ENCODE measurements at regions not wholly inside any gene's neighbourhood (a gene's known extent, or its start where the extent isn't known, plus 50 kb on each side); places are given as distances from the start of the nearest gene placed in this dataset.

DNA sequence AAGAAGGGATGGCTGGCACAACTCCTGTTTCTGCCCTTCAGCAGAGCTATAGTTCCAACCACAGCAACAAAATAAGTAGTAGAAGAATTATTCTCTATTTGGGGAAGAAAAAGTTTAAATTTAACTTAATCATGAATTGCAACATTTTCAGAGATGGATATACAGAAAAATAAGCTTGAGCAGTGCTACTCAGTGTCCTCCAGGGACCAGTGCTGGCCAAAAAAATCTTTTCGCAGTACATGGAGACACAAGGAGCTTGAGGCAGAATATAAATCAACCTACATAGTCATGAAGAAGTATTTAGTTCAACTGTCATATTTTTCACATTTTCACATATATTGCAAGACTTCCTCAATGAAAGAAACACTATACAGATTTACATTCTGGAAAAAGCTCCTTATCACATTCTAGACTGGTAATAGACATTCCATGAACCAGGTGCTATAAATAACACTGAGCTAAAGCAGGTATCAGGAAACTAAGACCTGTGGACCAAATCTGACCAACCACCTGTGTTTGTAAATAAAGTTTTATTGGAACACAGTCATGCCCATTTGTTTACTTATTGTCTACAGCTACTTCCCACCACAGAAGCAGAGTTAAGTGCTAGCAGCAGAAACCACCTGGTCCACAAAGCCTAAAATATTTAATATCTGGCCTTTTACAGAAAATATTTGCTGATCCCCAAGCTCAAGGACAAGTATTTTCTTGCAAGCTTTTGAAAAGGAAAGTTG is 101.9 kb downstream of the RGS21 start:
- Histone ChIP-seq H3K27me3 (replicated peaks; ENCODE audit: control insufficient read depth, insufficient read depth, low read length, poor library complexity, severe bottlenecking) (no peaks in the 10 kb centered on the region), H3K4me1 (ENCODE audit: control insufficient read depth, insufficient read depth, low read length, poor library complexity, severe bottlenecking) (no peaks in the 10 kb centered on the region), H3K4me3 (ENCODE audit: insufficient read depth, low read depth, low read length, poor library complexity, severe bottlenecking) (no peak overlapping the region), H3K36me3 (ENCODE audit: control insufficient read depth, insufficient read depth, low read length) (no peaks in the 10 kb centered on the region), H3K27ac (ENCODE audit: insufficient read depth, low read length, poor library complexity, severe bottlenecking) (no peak overlapping the region), H3K9me3 (ENCODE audit: control insufficient read depth, low read length) (no peaks in the 10 kb centered on the region)
- no peak for DNase-seq

DNA sequence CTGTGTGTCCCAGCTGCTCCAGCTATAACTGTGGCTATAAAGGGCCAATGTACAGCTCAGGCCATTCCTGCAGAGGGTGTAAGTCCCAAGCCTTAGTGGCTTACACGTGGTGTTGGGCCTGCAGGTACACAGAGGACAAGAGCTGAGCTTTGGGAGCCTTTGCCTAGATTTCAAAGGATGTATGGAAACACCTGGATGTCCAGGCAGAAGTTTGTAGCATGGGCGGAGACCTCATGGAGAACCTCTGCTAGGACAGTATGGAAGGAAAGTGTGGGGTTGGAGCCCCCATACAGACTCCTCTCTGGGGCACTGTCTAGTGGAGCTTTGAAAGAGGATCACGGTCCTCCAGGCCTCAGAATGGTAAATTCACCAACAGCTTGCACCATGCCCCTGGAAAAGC is 113.9 kb downstream of the RGS21 start:
- DNase-seq = no peak
- no peak overlapping the region for H3K4me3 ChIP-seq (ENCODE audit: insufficient read depth, low read depth, low read length, poor library complexity, severe bottlenecking)
- no peak overlapping the region for H3K27ac ChIP-seq (ENCODE audit: insufficient read depth, low read length, poor library complexity, severe bottlenecking)
- H3K4me1 ChIP-seq (ENCODE audit: control insufficient read depth, insufficient read depth, low read length, poor library complexity, severe bottlenecking) = no peaks in the 10 kb centered on the region
- no peaks in the 10 kb centered on the region for H3K36me3 ChIP-seq (ENCODE audit: control insufficient read depth, insufficient read depth, low read length)
- H3K27me3 ChIP-seq (replicated peaks; ENCODE audit: control insufficient read depth, insufficient read depth, low read length, poor library complexity, severe bottlenecking) = no peaks in the 10 kb centered on the region
- peaks cover 3% of the 10 kb centered on the region for H3K9me3 ChIP-seq (ENCODE audit: control insufficient read depth, low read length)

DNA sequence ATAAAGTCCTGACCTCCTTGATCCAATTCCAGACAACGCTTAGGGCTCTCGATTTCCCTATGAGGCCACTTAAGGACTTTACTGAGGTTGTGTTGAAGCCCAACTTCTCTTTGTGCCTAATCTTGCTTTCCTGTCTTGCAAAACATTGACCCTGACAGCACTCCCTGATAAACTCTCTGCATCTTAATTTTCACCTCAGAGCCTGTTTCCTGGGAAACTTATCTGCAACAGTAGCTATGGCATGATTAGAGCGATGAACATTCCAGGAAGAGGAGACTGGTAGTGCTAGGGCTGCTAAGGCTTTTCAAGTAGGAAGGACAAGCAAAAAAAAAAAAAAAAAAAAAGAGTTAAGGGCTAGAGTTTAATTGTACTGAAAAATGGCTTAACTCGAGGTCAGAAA is 118.9 kb downstream of the RGS21 start:
- Histone ChIP-seq H3K4me1 (ENCODE audit: control insufficient read depth, insufficient read depth, low read length, poor library complexity, severe bottlenecking) (no peaks in the 10 kb centered on the region), H3K27me3 (replicated peaks; ENCODE audit: control insufficient read depth, insufficient read depth, low read length, poor library complexity, severe bottlenecking) (no peaks in the 10 kb centered on the region), H3K27ac (ENCODE audit: insufficient read depth, low read length, poor library complexity, severe bottlenecking) (no peak overlapping the region), H3K36me3 (ENCODE audit: control insufficient read depth, insufficient read depth, low read length) (no peaks in the 10 kb centered on the region), H3K9me3 (ENCODE audit: control insufficient read depth, low read length) (peaks cover 2% of the 10 kb centered on the region), H3K4me3 (ENCODE audit: insufficient read depth, low read depth, low read length, poor library complexity, severe bottlenecking) (no peak overlapping the region)
- DNase-seq = no peak

DNA sequence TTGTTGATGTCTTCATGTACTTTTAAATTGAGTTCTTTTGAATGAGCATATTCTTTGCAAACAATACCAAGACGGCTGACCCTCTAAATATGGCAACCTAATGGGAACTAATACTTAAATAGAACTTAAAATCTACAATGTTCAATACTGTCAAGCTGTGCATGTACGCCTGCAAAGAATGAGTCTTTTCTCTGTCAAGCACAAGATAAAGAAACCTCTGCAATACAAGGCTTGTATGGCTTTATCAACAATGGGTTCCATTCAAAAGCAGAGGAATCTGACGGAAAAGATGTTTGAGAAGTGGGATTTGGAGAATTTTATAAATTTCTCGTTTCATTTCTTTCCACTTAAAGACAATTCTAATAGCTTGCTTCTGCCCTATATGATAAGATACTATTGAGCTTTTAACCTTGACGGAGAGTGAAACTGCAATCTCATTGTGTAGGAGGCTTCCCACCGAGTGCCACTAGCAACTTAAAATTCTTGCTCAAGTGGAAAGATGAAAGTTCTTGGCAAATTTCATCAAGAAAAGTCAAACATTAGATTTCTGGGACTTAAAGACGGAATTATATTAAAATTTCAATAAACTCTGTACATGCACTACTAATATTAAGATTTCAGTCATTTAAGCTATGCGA is 119.8 kb downstream of the RGS21 start:
- DNase-seq = no peak
- Histone ChIP-seq H3K4me1 (ENCODE audit: control insufficient read depth, insufficient read depth, low read length, poor library complexity, severe bottlenecking) (no peaks in the 10 kb centered on the region), H3K4me3 (ENCODE audit: insufficient read depth, low read depth, low read length, poor library complexity, severe bottlenecking) (no peak overlapping the region), H3K27ac (ENCODE audit: insufficient read depth, low read length, poor library complexity, severe bottlenecking) (no peak overlapping the region), H3K27me3 (replicated peaks; ENCODE audit: control insufficient read depth, insufficient read depth, low read length, poor library complexity, severe bottlenecking) (no peaks in the 10 kb centered on the region), H3K36me3 (ENCODE audit: control insufficient read depth, insufficient read depth, low read length) (no peaks in the 10 kb centered on the region), H3K9me3 (ENCODE audit: control insufficient read depth, low read length) (no peaks in the 10 kb centered on the region)

DNA sequence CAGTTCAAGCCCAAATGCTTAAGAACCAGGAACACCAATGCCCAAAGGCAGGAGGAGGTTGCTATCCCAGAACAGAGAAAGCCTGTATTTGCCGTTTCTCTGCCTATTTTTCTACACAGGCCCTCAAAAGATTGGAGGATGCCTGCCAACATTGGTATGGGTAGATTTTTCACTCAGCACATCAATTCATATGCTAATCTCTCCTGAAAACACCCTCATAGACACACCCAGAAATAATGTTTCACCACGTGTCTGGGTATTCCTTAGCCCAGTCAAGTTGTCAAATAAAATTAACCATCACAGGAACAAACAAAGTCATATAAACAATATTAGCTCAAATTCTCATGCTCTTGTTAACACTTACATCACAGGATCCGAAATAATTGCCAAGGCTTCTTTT is 121.9 kb downstream of the RGS21 start:
- no peak for DNase-seq
- Histone ChIP-seq H3K36me3 (ENCODE audit: control insufficient read depth, insufficient read depth, low read length) (no peaks in the 10 kb centered on the region), H3K9me3 (ENCODE audit: control insufficient read depth, low read length) (no peaks in the 10 kb centered on the region), H3K27me3 (replicated peaks; ENCODE audit: control insufficient read depth, insufficient read depth, low read length, poor library complexity, severe bottlenecking) (no peaks in the 10 kb centered on the region), H3K27ac (ENCODE audit: insufficient read depth, low read length, poor library complexity, severe bottlenecking) (no peak overlapping the region), H3K4me3 (ENCODE audit: insufficient read depth, low read depth, low read length, poor library complexity, severe bottlenecking) (no peak overlapping the region), H3K4me1 (ENCODE audit: control insufficient read depth, insufficient read depth, low read length, poor library complexity, severe bottlenecking) (no peaks in the 10 kb centered on the region)

DNA sequence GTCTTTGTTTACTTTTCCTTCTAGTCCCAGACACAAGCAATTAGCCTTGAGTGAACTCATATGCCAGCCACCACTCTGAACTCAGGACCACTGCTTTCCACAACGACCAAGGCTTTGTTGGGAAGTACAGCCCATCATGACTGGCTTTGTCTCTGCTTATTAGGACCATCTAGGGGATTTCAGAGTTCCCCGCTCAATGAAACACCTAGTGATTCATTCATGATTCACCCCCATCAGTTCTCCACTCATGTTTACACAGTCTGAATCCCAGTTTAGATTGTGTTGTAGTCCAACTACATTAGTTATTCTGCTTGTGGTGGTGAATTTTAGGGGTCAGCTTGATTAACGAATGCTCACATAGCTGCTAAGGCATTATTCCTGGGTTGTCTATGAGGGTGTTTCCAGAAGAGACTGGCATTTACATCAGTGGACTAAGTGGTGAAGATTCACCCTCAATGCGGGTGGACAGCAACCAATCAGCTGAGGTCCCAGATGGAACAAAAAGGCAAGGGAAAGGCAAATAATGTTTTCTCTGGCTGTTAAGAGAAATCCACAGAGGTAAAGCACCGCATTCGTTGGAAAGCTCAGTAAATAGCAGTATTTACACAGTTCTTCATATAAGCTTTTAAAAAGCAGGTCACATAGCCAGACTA is 122.7 kb downstream of the RGS21 start:
- no peaks in the 10 kb centered on the region for H3K27me3 ChIP-seq (replicated peaks; ENCODE audit: control insufficient read depth, insufficient read depth, low read length, poor library complexity, severe bottlenecking)
- no peaks in the 10 kb centered on the region for H3K9me3 ChIP-seq (ENCODE audit: control insufficient read depth, low read length)
- no peak overlapping the region for H3K4me3 ChIP-seq (ENCODE audit: insufficient read depth, low read depth, low read length, poor library complexity, severe bottlenecking)
- H3K36me3 ChIP-seq (ENCODE audit: control insufficient read depth, insufficient read depth, low read length) = no peaks in the 10 kb centered on the region
- DNase-seq = no peak
- H3K4me1 ChIP-seq (ENCODE audit: control insufficient read depth, insufficient read depth, low read length, poor library complexity, severe bottlenecking) = no peaks in the 10 kb centered on the region
- no peak overlapping the region for H3K27ac ChIP-seq (ENCODE audit: insufficient read depth, low read length, poor library complexity, severe bottlenecking)

DNA sequence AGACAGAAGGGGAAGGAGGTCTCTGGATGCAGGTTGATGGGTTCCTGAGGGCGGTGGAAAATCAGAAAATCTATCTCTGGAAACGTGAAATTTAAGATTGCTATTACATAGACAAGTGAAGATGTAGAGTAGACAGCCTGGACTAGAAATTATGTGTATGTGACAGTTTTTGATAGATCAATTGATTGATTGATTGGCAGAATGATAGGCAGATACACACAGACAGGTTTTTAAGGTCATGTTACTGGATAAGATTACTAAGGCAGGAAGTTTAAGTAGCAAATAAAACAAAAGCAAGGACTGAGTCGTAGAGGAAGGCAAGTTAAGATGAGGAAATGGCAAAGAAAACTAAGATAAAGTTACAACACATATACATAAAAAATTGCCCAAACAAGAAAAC is 124.7 kb downstream of the RGS21 start:
- no peak for DNase-seq
- H3K4me3 ChIP-seq (ENCODE audit: insufficient read depth, low read depth, low read length, poor library complexity, severe bottlenecking) = no peak overlapping the region

DNA sequence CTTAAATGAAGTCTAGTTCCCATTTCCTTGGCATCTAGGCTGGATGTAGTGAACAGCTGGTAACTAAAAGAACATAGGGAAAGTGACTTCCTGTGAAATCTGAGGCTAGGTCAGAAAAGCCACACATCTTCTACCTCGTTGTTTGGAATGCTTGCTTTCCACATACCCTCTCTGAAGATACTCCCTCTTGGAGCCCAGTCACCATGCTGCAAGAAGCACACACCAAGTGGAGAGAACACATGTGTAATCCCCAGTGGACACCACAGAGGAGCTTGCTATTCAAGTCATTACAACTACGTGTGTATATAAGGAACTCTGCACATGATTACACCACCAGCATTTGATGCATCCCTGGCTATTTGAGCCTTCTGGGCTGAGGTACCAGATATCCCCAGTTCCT is 125.9 kb downstream of the RGS21 start:
- Histone ChIP-seq H3K4me1 (ENCODE audit: control insufficient read depth, insufficient read depth, low read length, poor library complexity, severe bottlenecking) (no peaks in the 10 kb centered on the region), H3K27ac (ENCODE audit: insufficient read depth, low read length, poor library complexity, severe bottlenecking) (no peak overlapping the region), H3K4me3 (ENCODE audit: insufficient read depth, low read depth, low read length, poor library complexity, severe bottlenecking) (no peak overlapping the region), H3K36me3 (ENCODE audit: control insufficient read depth, insufficient read depth, low read length) (no peaks in the 10 kb centered on the region), H3K9me3 (ENCODE audit: control insufficient read depth, low read length) (no peaks in the 10 kb centered on the region), H3K27me3 (replicated peaks; ENCODE audit: control insufficient read depth, insufficient read depth, low read length, poor library complexity, severe bottlenecking) (no peaks in the 10 kb centered on the region)
- DNase-seq = no peak

More for the DNA sequence above, 124.7 kb downstream of the RGS21 start:
- Histone ChIP-seq H3K27me3 (replicated peaks; ENCODE audit: control insufficient read depth, insufficient read depth, low read length, poor library complexity, severe bottlenecking) (no peaks in the 10 kb centered on the region), H3K36me3 (ENCODE audit: control insufficient read depth, insufficient read depth, low read length) (no peaks in the 10 kb centered on the region), H3K9me3 (ENCODE audit: control insufficient read depth, low read length) (no peaks in the 10 kb centered on the region), H3K27ac (ENCODE audit: insufficient read depth, low read length, poor library complexity, severe bottlenecking) (no peak overlapping the region), H3K4me1 (ENCODE audit: control insufficient read depth, insufficient read depth, low read length, poor library complexity, severe bottlenecking) (no peaks in the 10 kb centered on the region)

DNA sequence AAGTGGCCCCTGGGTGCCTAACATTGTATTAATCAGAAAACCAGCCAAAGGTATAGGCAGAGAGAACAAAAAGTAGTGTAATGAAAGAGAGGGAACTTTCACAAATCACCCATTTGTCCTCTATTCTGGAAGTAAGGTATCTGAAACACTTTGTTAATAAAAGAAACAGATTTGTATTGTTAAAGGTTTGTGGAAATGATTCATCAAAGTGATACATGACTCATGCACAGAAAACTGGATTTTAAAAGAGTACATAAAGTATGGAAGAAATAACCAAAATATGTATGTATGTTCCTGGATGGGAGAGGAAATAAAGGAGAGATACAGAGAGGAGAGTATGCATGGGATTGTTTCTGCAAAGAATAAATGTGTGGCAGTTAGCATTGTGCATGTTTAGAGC is 126.8 kb downstream of the RGS21 start:
- no peak overlapping the region for H3K4me3 ChIP-seq (ENCODE audit: insufficient read depth, low read depth, low read length, poor library complexity, severe bottlenecking)
- no peaks in the 10 kb centered on the region for H3K9me3 ChIP-seq (ENCODE audit: control insufficient read depth, low read length)
- H3K4me1 ChIP-seq (ENCODE audit: control insufficient read depth, insufficient read depth, low read length, poor library complexity, severe bottlenecking) = no peaks in the 10 kb centered on the region
- no peaks in the 10 kb centered on the region for H3K27me3 ChIP-seq (replicated peaks; ENCODE audit: control insufficient read depth, insufficient read depth, low read length, poor library complexity, severe bottlenecking)
- no peak overlapping the region for H3K27ac ChIP-seq (ENCODE audit: insufficient read depth, low read length, poor library complexity, severe bottlenecking)
- no peaks in the 10 kb centered on the region for H3K36me3 ChIP-seq (ENCODE audit: control insufficient read depth, insufficient read depth, low read length)
- DNase-seq = no peak

DNA sequence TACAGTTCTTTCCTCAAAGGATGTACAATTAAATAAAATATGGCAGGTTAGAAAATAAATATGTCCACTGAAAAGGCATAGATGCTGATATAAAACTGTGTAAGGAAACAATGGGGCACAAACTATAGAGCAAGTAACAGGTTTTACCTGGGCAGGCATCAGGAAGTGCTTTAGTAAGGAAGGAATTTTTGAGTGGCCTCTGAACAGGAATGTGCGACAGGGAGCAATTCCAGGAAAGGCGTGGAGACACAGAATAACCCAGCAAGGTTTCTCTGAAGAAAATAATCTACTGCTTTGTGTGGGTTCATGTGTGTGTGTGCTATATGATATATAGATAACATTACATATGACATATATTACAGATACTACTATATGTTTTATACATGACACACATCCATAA is 128.4 kb downstream of the RGS21 start:
- H3K4me3 ChIP-seq (ENCODE audit: insufficient read depth, low read depth, low read length, poor library complexity, severe bottlenecking) = no peak overlapping the region
- H3K27ac ChIP-seq (ENCODE audit: insufficient read depth, low read length, poor library complexity, severe bottlenecking) = no peak overlapping the region
- no peaks in the 10 kb centered on the region for H3K9me3 ChIP-seq (ENCODE audit: control insufficient read depth, low read length)
- H3K4me1 ChIP-seq (ENCODE audit: control insufficient read depth, insufficient read depth, low read length, poor library complexity, severe bottlenecking) = no peaks in the 10 kb centered on the region
- no peaks in the 10 kb centered on the region for H3K27me3 ChIP-seq (replicated peaks; ENCODE audit: control insufficient read depth, insufficient read depth, low read length, poor library complexity, severe bottlenecking)
- no peak for DNase-seq
- H3K36me3 ChIP-seq (ENCODE audit: control insufficient read depth, insufficient read depth, low read length) = no peaks in the 10 kb centered on the region

Measured in effector memory CD4-positive, alpha-beta T cell (primary cell).